H1 (cell line): ENCODE measurements at regions not wholly inside any gene's neighbourhood (a gene's known extent, or its start where the extent isn't known, plus 50 kb on each side); places are given as distances from the start of the nearest gene placed in this dataset.

ENCODE experiments used
- CTCF ChIA-PET: fragments of 300-600 bp; sonication (Branson Sonifier 250); formaldehyde crosslinking; loops from one replicate; lab custom pipeline; 2021; ENCODE audit not compliant: partially characterized antibody; lab: Charles Lee
- POLR2A ChIA-PET: fragments of 300-600 bp; sonication (Branson Sonifier 250); formaldehyde crosslinking; loops from one replicate; lab custom pipeline; 2021; ENCODE audit warnings: inconsistent platforms; ENCODE audit not compliant: partially characterized antibody; lab: Charles Lee
- DNase-seq, 2 experiments: peaks; one replicate each; pipeline versions ENCODE4 v3.0.0 to v3.0.0-alpha.2; 2010 to 2022; ENCODE audit warnings: low spot score in 2 of 2, low read depth in 1 of 2, mixed read lengths in 1 of 2
- FAIRE-seq: peaks from 2 replicates; lab custom pipeline; 2011; peaks lifted over from hg19 to GRCh38; lab: Jason Lieb, UNC
- H2AFZ ChIP-seq: 2 replicates; pipeline ENCODE4 v1.8.1; 2012; ENCODE audit warnings: low read length, inconsistent platforms
- H2AK5ac ChIP-seq: 2 replicates; pipeline ENCODE4 v1.6.1; 2013; ENCODE audit warnings: low read depth, low read length
- H2BK120ac ChIP-seq: replicated peaks from 2 replicates; pipeline ENCODE3; 2013; ENCODE audit warnings: low read depth, low read length, inconsistent platforms
- H2BK12ac ChIP-seq: 2 replicates; pipeline ENCODE4 v1.6.1; 2013; ENCODE audit warnings: low read depth, low read length
- H2BK15ac ChIP-seq: 2 replicates; pipeline ENCODE4 v1.6.1; 2013; ENCODE audit warnings: low read length
- H2BK20ac ChIP-seq: 2 replicates; pipeline ENCODE4 v1.6.1; 2013; ENCODE audit warnings: low read length
- H2BK5ac ChIP-seq: 2 replicates; pipeline ENCODE4 v1.6.1; 2013; ENCODE audit warnings: low read depth, low read length
- H3K14ac ChIP-seq: 2 replicates; pipeline ENCODE4 v1.6.1; 2013; ENCODE audit warnings: inconsistent platforms; ENCODE audit not compliant: insufficient read length
- H3K18ac ChIP-seq: 2 replicates; pipeline ENCODE4 v1.6.1; 2013; ENCODE audit warnings: low read length; ENCODE audit errors: extremely low read depth
- H3K23ac ChIP-seq: 2 replicates; pipeline ENCODE4 v1.6.1; 2013; ENCODE audit warnings: inconsistent platforms; ENCODE audit not compliant: insufficient read length
- H3K23me2 ChIP-seq: 2 replicates; pipeline ENCODE4 v1.6.1; 2013; ENCODE audit warnings: low read depth, low read length
- H3K27ac ChIP-seq: 2 replicates; pipeline ENCODE4 v1.6.1; 2011; ENCODE audit warnings: low read depth, low read length, inconsistent platforms
- H3K27me3 ChIP-seq, 4 experiments: replicated peaks in 1 of 4; 1 replicate in 1 of 4; 2 replicates in 3 of 4; pipeline versions ENCODE4 v1.6.1 to v1.8.1; 2011 to 2013; ENCODE audit warnings: low read length in 3 of 4, mild to moderate bottlenecking in 3 of 4, inconsistent platforms in 2 of 4, mixed read lengths in 2 of 4, moderate library complexity in 1 of 4; ENCODE audit not compliant: control insufficient read depth in 3 of 4, insufficient read depth in 3 of 4; ENCODE audit errors: extremely low read depth in 1 of 4
- H3K36me3 ChIP-seq, 4 experiments: 2 replicates each; pipeline versions ENCODE4 v1.6.1 to v1.8.1; 2011 to 2013; ENCODE audit warnings: mild to moderate bottlenecking in 4 of 4, low read length in 3 of 4, moderate library complexity in 2 of 4, control low read depth in 1 of 4, inconsistent platforms in 1 of 4; ENCODE audit not compliant: insufficient read depth in 4 of 4, control insufficient read depth in 2 of 4
- H3K4ac ChIP-seq: replicated peaks from 2 replicates; pipeline ENCODE3; 2013; ENCODE audit warnings: low read length, low read depth, mixed read lengths, inconsistent platforms; ENCODE audit not compliant: insufficient read length
- H3K4me1 ChIP-seq, 4 experiments: replicated peaks in 1 of 4; 1 replicate in 1 of 4; 2 replicates in 3 of 4; pipeline versions ENCODE4 v1.6.1 to v1.8.1; 2011 to 2013; ENCODE audit warnings: low read length in 3 of 4, inconsistent platforms in 2 of 4, mixed read lengths in 1 of 4; ENCODE audit not compliant: insufficient read depth in 4 of 4, control insufficient read depth in 3 of 4
- H3K4me2 ChIP-seq, 2 experiments: 2 replicates each; pipeline versions ENCODE4 v1.6.1 to v1.8.1; 2011 to 2013; ENCODE audit warnings: low read depth in 2 of 2, low read length in 2 of 2, control low read depth in 1 of 2, inconsistent platforms in 1 of 2, mild to moderate bottlenecking in 1 of 2; ENCODE audit not compliant: insufficient read depth in 1 of 2
- H3K4me3 ChIP-seq, 4 experiments: fragments of 200-600, 300-600 bp in 1 of 4; sonication (generic), shearing (Covaris generic), sonication (Bioruptor Twin) in 1 of 4; 2 replicates each; pipeline versions ENCODE4 v1.5.1 to v1.8.1; 2011 to 2016; ENCODE audit warnings: low read length in 4 of 4, low read depth in 3 of 4, control low read depth in 2 of 4, inconsistent platforms in 2 of 4, mild to moderate bottlenecking in 2 of 4, mixed read lengths in 1 of 4, moderate library complexity in 1 of 4; ENCODE audit not compliant: insufficient read depth in 2 of 4; ENCODE audit errors: extremely low read depth in 1 of 4
- H3K56ac ChIP-seq: replicated peaks from 2 replicates; pipeline ENCODE3; 2013; ENCODE audit warnings: low read depth, mild to moderate bottlenecking, mixed read lengths, low read length, inconsistent platforms; ENCODE audit not compliant: insufficient read length
- H3K79me1 ChIP-seq: 2 replicates; pipeline ENCODE4 v1.6.1; 2013; ENCODE audit warnings: low read depth, low read length, control low read depth
- H3K79me2 ChIP-seq, 2 experiments: 2 replicates each; pipeline versions ENCODE4 v1.6.1 to v1.8.1; 2012 to 2013; ENCODE audit warnings: low read length in 2 of 2, mild to moderate bottlenecking in 2 of 2, inconsistent platforms in 1 of 2; ENCODE audit not compliant: insufficient read depth in 2 of 2, control insufficient read depth in 1 of 2
- H3K9ac ChIP-seq, 4 experiments: replicated peaks in 1 of 4; 1 replicate in 1 of 4; 2 replicates in 3 of 4; pipeline versions ENCODE4 v1.6.1 to v1.8.1; 2011 to 2013; ENCODE audit warnings: low read depth in 3 of 4, low read length in 3 of 4, control low read depth in 2 of 4, mild to moderate bottlenecking in 2 of 4, moderate library complexity in 2 of 4, inconsistent platforms in 1 of 4; ENCODE audit errors: extremely low read depth in 1 of 4
- H3K9me3 ChIP-seq, 2 experiments: 2 replicates each; pipeline versions ENCODE4 v1.6.1 to v1.8.1; 2012 to 2013; ENCODE audit warnings: mild to moderate bottlenecking in 2 of 2, moderate library complexity in 2 of 2, control low read depth in 1 of 2, inconsistent platforms in 1 of 2, low read depth in 1 of 2, low read length in 1 of 2, mixed read lengths in 1 of 2; ENCODE audit not compliant: insufficient read depth in 2 of 2
- H4K20me1 ChIP-seq, 2 experiments: replicated peaks in 1 of 2; 2 replicates each; pipeline versions ENCODE3 to v1.8.1; 2011 to 2013; ENCODE audit warnings: inconsistent platforms in 2 of 2, low read length in 2 of 2, mild to moderate bottlenecking in 1 of 2; ENCODE audit not compliant: insufficient read depth in 2 of 2, control insufficient read depth in 1 of 2
- H4K5ac ChIP-seq: 2 replicates; pipeline ENCODE4 v1.6.1; 2013; ENCODE audit warnings: low read length, low read depth, mixed read lengths, inconsistent platforms; ENCODE audit not compliant: insufficient read length
- H4K8ac ChIP-seq: 2 replicates; pipeline ENCODE4 v1.8.0; 2013; ENCODE audit warnings: mild to moderate bottlenecking, moderate library complexity, low read length, inconsistent platforms; ENCODE audit not compliant: insufficient read depth; ENCODE audit errors: extremely low read depth
- H4K91ac ChIP-seq: replicated peaks from 2 replicates; pipeline ENCODE3; 2013; ENCODE audit warnings: low read length, mixed read lengths, inconsistent platforms; ENCODE audit not compliant: insufficient read length
- CHD2 ChIP-seq: IDR thresholded peaks from 2 replicates; pipeline ENCODE4 v1.6.1; 2012; ENCODE audit warnings: low read length, improper control_type of control experiment
- CTBP2 ChIP-seq: IDR thresholded peaks from 2 replicates; pipeline ENCODE4 v1.7.0; 2011; ENCODE audit warnings: borderline replicate concordance, mild to moderate bottlenecking, moderate library complexity, mixed read lengths, low read length; ENCODE audit not compliant: insufficient read depth, insufficient read length
- POU5F1 ChIP-seq: IDR thresholded peaks from 2 replicates; pipeline ENCODE4 v1.6.1; 2011; ENCODE audit warnings: low read depth, mild to moderate bottlenecking, low read length, moderate library complexity
- ZNF274 ChIP-seq: IDR thresholded peaks from 2 replicates; pipeline ENCODE4 v1.7.0; 2012; ENCODE audit warnings: low read length, borderline replicate concordance; ENCODE audit errors: extremely low read depth
- WGBS, 2 experiments: shearing (Covaris generic) in 1 of 2; methylation state at CpG; one replicate each; pipeline versions ENCODE4 v1.1.6 to v1.1.7; 2013 to 2015; ENCODE audit warnings: low lambda C conversion rate in 2 of 2, mixed read lengths in 2 of 2, inconsistent platforms in 1 of 2, low coverage in 1 of 2, missing lambda C conversion rate in 1 of 2; ENCODE audit not compliant: insufficient replicate concordance in 2 of 2, insufficient coverage in 1 of 2, insufficient read length in 1 of 2; ENCODE audit errors: extremely low coverage in 1 of 2, missing lambda C conversion rate in 1 of 2; 5-methylcytosine and 5-hydroxymethylcytosine counted together

DNA sequence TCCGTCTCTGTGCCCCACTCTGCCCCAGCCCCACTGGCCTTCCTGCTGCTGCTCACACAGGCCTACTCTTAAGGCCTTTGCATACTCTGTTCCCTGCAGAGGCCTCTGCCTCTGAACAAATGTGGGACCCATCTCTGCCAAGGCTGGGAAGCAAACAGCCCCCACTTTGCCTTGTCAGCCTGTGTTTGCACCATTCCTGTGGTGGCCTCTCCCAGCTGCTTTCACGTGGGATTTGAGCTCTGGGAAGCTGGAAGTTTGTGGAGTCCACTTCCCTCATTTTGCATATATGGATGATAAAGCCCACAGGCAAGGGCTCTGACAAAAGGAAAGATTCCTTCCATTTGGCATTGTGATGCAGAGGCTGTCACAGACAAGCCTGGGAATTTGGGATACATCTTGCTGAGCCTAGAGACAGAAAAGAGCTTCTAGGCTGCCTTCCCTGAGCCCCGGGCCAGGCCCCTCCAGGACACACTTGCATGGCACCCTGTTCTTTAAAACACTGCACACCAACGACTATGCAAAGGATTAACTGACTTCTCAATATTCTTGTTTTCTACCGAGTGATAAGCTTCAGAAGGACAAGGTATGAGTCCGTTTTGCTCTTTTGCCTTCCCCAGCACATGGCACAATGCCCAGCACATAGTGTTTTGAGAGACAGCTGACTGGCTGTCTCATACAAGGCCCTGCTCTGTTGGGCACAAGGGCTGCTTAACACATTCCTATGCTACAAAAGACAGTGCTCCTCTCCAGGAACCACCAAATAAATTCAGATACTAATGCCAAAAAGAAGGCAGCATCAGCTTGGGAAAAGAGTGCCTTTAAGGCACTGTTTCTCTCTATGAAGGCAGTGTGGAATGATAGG, 120.7 kb upstream of the TOPAZ1 start:
- Histone ChIP-seq H4K91ac (no peak overlapping the region), H3K4me2 (no peak overlapping the region), H3K23me2 (no peaks in the 10 kb centered on the region), H3K27ac (no peak overlapping the region), H3K23ac (no peak overlapping the region), H2BK5ac (peak overlapping the region; percentile 41; the same call in 1 of the 2 replicates), H3K36me3 (no peaks in the 10 kb centered on the region), H2BK12ac (no peak overlapping the region), H3K56ac (no peak overlapping the region), H3K79me1 (no peaks in the 10 kb centered on the region), H2AK5ac (no peak overlapping the region), H3K27me3 (no peaks in the 10 kb centered on the region; a peak in 1 of 7 replicates), H3K4ac (no peak overlapping the region), H3K79me2 (no peaks in the 10 kb centered on the region), H3K4me3 (no peak overlapping the region), H4K20me1 (no peaks in the 10 kb centered on the region), H3K9me3 (no peaks in the 10 kb centered on the region), H3K14ac (no peak overlapping the region), H4K8ac (no peak overlapping the region), H2BK20ac (no peak overlapping the region), H2BK15ac (no peak overlapping the region), H2AFZ (no peak overlapping the region), H3K18ac (no peak overlapping the region; the same call in 1 of the 2 replicates)
- FAIRE-seq (no peak), DNase-seq (no peak)
- ChIA-PET CTCF (interaction anchor here (0.6 to 3.1 kb wide), 5 partner anchors 10 to 265 kb away, joined by 3 to 14 read pairs (median 3); no protein-coding TSS in a partner anchor), POLR2A (no interaction called here)
- WGBS, 2 experiments, result 70% methylated on average over 6 of the region's 6 CpGs; no CpG with 5 or more reads in 1 of the 2 experiments
- TF ChIP-seq ZNF274, result no peak
- no peak for TF ChIP-seq CTBP2
- 0 out of 2 replicates have a peak, but pooled peaks have one; percentile 16 for TF ChIP-seq POU5F1
- TF ChIP-seq CHD2, result 0 out of 2 replicates have a peak, but pooled peaks have one; percentile 11
- TF ChIP-seq, all 59 proteins: peak for 2
- H4K5ac ChIP-seq, result no peak overlapping the region
- H3K4me1 ChIP-seq, result peaks cover 2 to 7% (median 3%) of the 10 kb centered on the region in 4 experiments; a peak in 5 of 7 replicates
- H3K9ac ChIP-seq, result no peak overlapping the region
- H2BK120ac ChIP-seq, result no peak overlapping the region
